HFF-Myc (cell line): ENCODE measurements at regions not wholly inside any gene's neighbourhood (a gene's known extent, or its start where the extent isn't known, plus 50 kb on each side); places are given as distances from the start of the nearest gene placed in this dataset.

Source experiments
- DNase-seq: peaks from one replicate; pipeline ENCODE4 v3.0.0-alpha.2; 2011; ENCODE audit warnings: low read depth; ENCODE audit errors: extremely low read depth
- H3K4me3 ChIP-seq: replicated peaks from 2 replicates; pipeline ENCODE4 v1.5.1; 2011; ENCODE audit warnings: low read depth, mild to moderate bottlenecking, control low read depth, low read length
- TF ChIP-seq, protein P1 (sequence below): IDR thresholded peaks from 2 replicates; pipeline ENCODE4 v1.5.1; 2012; ENCODE audit warnings: mild to moderate bottlenecking, low read depth, low read length, control low read depth; ENCODE audit errors: missing control alignments

DNA sequence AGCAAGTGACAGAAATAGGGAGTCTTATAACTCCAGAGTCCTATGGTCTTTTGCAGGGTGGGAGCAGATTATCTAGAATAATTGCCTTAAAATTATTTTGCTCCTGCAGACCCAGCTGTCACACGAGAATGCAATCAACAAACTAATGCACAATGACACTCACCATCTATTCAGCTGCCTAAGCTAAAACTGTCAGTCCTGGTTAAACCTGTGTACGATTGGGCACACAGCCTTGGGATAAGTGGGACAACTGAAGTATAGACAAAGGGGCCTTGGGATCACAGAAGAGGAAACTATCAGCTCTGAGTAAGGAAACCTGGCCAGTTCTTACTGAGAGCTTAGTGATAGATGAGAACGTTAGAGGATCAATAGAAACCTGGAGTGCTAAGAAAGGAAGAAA is 595.9 kb upstream of the KIRREL3 start:
- TF ChIP-seq, protein P1, sequence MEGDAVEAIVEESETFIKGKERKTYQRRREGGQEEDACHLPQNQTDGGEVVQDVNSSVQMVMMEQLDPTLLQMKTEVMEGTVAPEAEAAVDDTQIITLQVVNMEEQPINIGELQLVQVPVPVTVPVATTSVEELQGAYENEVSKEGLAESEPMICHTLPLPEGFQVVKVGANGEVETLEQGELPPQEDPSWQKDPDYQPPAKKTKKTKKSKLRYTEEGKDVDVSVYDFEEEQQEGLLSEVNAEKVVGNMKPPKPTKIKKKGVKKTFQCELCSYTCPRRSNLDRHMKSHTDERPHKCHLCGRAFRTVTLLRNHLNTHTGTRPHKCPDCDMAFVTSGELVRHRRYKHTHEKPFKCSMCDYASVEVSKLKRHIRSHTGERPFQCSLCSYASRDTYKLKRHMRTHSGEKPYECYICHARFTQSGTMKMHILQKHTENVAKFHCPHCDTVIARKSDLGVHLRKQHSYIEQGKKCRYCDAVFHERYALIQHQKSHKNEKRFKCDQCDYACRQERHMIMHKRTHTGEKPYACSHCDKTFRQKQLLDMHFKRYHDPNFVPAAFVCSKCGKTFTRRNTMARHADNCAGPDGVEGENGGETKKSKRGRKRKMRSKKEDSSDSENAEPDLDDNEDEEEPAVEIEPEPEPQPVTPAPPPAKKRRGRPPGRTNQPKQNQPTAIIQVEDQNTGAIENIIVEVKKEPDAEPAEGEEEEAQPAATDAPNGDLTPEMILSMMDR = no peak
- no peak overlapping the region for H3K4me3 ChIP-seq
- no peak for DNase-seq

DNA sequence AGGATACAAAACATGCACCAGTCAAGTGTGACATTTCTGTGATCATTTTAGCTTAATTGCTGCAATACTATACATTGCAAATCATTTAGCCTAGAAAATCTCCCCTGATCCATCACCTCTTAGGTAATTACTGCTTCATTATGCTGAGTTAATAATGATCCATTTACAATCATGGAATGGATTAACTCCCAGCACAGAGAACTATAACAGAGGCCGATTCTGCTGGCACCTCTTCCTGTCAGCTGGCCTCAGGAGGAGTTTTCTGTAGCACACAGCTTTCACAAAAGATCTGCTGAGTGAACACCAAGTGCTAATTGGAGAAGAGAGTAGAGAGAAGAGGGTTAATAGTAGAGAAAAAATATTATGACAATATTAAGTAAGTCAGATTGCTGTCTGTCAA is 591.8 kb upstream of the KIRREL3 start:
- DNase-seq = no peak
- TF ChIP-seq, protein P1 = no peak
- no peak overlapping the region for H3K4me3 ChIP-seq

DNA sequence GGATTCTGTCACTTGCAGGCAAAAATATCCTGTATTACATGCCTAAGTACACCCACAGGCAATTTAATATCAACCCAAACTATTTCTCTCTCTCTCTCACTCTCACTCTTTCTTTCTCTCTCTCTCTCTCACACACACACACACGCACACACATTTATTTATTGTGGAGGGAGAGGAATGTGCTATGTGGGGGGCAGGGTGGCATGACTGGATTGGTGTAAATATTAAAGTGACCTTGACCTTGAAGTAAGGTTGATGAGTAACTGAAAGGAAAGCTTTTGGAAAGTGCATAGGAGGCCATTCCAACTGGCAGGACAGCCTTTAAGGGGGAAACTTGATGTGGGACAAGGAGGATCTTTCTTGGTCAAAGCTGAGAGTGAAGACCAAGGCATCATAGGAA is 589.7 kb upstream of the KIRREL3 start:
- TF ChIP-seq, protein P1 = no peak
- no peak overlapping the region for H3K4me3 ChIP-seq
- DNase-seq = no peak

DNA sequence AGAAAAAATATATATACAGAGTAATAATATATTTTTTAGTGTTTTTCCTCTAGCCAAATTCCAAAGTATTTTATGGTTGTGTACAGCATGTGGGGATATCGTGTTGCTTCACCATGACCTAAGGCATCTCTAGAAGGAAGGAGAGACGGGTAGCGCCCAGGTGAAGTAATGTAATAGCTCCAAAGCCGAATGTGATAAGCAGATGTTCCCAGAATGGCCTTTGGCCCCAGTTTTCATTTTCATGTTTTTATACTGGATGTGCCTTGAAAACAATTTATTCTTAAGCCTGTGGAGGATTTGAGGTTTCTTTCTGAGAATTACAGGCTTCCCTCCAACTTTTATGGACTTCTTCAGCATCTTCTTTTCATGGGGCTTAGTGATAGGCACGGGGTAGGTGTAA is 587.9 kb upstream of the KIRREL3 start:
- TF ChIP-seq, protein P1 = no peak
- DNase-seq = no peak
- no peak overlapping the region for H3K4me3 ChIP-seq

DNA sequence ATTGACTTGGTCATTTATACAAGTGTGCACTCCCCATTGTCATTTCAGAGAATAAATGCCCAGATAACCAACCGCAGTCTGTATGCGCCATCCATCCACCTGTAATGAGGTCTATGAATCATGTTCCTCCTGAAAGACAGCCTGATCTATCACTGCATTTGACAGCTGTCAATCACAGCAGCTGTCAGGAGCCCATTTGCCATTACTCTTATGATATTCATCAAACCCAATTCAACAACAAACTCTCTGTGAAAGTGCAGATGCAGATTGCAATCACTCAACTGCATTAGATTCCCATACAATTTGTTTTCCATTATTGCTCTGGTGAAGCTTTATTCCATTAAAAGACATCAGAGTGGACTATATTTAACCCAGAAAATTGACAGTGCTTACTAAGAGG is 586.9 kb upstream of the KIRREL3 start:
- TF ChIP-seq, protein P1 = no peak
- no peak overlapping the region for H3K4me3 ChIP-seq
- no peak for DNase-seq

DNA sequence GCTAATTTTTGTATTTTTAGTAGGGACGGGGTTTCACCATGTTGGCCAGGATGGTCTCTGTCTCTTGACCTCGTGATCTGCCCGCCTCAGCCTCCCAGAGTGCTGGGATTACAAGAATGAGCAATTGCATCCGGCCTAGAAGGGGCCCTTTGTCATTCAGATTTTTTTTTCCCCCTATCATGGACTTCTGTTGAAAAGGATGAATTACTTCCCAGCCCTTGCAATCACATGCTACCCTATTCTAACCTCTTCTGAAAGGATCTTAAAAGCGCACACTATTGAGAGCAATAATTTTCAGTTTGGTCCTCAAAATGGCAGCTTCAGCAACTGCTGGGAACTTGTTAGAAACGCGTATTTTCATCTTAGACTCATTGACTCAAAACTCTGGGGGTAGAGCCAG is 575.6 kb upstream of the KIRREL3 start:
- TF ChIP-seq, protein P1 = no peak
- no peak overlapping the region for H3K4me3 ChIP-seq
- no peak for DNase-seq

DNA sequence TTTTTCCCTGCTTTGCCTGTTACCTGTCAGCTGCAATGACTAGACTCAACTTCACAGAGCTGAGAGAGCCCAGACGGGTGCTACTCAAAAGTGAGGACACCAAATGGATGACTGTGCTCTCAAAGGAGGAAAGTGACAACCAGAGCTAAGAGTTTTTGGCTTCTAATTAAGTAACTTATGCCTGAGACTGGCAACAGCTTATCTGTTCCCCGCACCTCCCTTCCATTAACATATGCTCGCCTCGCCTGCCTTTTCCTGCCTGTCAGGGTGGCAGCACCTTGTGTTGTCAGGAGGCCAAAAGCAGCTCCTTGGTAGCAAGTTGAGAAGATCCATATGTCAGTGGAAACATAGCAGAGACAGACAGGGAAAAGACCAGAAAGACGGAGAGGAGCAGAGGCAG is 573.9 kb upstream of the KIRREL3 start:
- TF ChIP-seq, protein P1 = no peak
- H3K4me3 ChIP-seq = no peak overlapping the region
- DNase-seq = no peak
